H9 (cell line): ENCODE measurements at regions not wholly inside any gene's neighbourhood (a gene's known extent, or its start where the extent isn't known, plus 50 kb on each side); places are given as distances from the start of the nearest gene placed in this dataset.

ENCODE experiments used
- DNase-seq: peaks from one replicate; pipeline ENCODE4 v3.0.0-alpha.2; 2017
- H2AFZ ChIP-seq: one replicate; pipeline ENCODE4 v1.6.1; 2013; ENCODE audit warnings: mild to moderate bottlenecking, low read length, control low read depth, moderate library complexity
- H2AK5ac ChIP-seq: 2 replicates; pipeline ENCODE4 v1.6.1; 2013; ENCODE audit warnings: low read length, control low read depth, mixed read lengths; ENCODE audit not compliant: insufficient read length
- H2BK120ac ChIP-seq: one replicate; pipeline ENCODE4 v1.6.1; 2013; ENCODE audit warnings: low read depth, mild to moderate bottlenecking, low read length, control low read depth, inconsistent platforms; ENCODE audit not compliant: poor library complexity, severe bottlenecking
- H2BK12ac ChIP-seq: 2 replicates; pipeline ENCODE4 v1.6.1; 2013; ENCODE audit warnings: low read length, control low read depth, mixed read lengths, low read depth; ENCODE audit not compliant: insufficient read length
- H2BK15ac ChIP-seq: 2 replicates; pipeline ENCODE4 v1.6.1; 2013; ENCODE audit warnings: low read depth, low read length, control low read depth
- H2BK20ac ChIP-seq: one replicate; pipeline ENCODE4 v1.6.1; 2013; ENCODE audit warnings: low read depth, mild to moderate bottlenecking, low read length, control low read depth, inconsistent platforms; ENCODE audit not compliant: poor library complexity, severe bottlenecking
- H2BK5ac ChIP-seq: 2 replicates; pipeline ENCODE4 v1.6.1; 2013; ENCODE audit warnings: low read length, control low read depth, mixed read lengths; ENCODE audit not compliant: insufficient read length
- H3K14ac ChIP-seq: 2 replicates; pipeline ENCODE4 v1.6.1; 2013; ENCODE audit warnings: low read length, control low read depth; ENCODE audit not compliant: insufficient read depth
- H3K18ac ChIP-seq: 2 replicates; pipeline ENCODE4 v1.6.1; 2013; ENCODE audit warnings: low read depth, mild to moderate bottlenecking, mixed read lengths, low read length, control low read depth; ENCODE audit not compliant: insufficient read length
- H3K23ac ChIP-seq: 2 replicates; pipeline ENCODE4 v1.6.1; 2013; ENCODE audit warnings: low read length, control low read depth, mixed read lengths, low read depth; ENCODE audit not compliant: insufficient read length
- H3K23me2 ChIP-seq: 2 replicates; pipeline ENCODE4 v1.6.1; 2013; ENCODE audit warnings: low read depth, mild to moderate bottlenecking, mixed read lengths, low read length, control low read depth; ENCODE audit not compliant: insufficient read length, poor library complexity, severe bottlenecking
- H3K27ac ChIP-seq: 2 replicates; pipeline ENCODE4 v1.5.1; 2013; ENCODE audit warnings: low read length, control low read depth, mixed read lengths, low read depth; ENCODE audit not compliant: insufficient read length
- H3K27me3 ChIP-seq: 2 replicates; pipeline ENCODE4 v1.6.1; 2013; ENCODE audit warnings: low read length, control low read depth, inconsistent platforms; ENCODE audit not compliant: insufficient read depth
- H3K4ac ChIP-seq: 2 replicates; pipeline ENCODE4 v1.6.1; 2013; ENCODE audit warnings: low read depth, mild to moderate bottlenecking, control low read depth, inconsistent platforms, low read length, moderate library complexity
- H3K4me1 ChIP-seq: 2 replicates; pipeline ENCODE4 v1.6.1; 2013; ENCODE audit warnings: low read length, control low read depth, inconsistent platforms; ENCODE audit not compliant: insufficient read depth
- H3K4me2 ChIP-seq: 2 replicates; pipeline ENCODE4 v1.6.1; 2013; ENCODE audit warnings: low read length, control low read depth, mixed read lengths; ENCODE audit not compliant: insufficient read length, insufficient read depth
- H3K56ac ChIP-seq: 2 replicates; pipeline ENCODE4 v1.6.1; 2013; ENCODE audit warnings: low read depth, mild to moderate bottlenecking, mixed read lengths, low read length, control low read depth; ENCODE audit not compliant: insufficient read length
- H3K79me1 ChIP-seq: 2 replicates; pipeline ENCODE4 v1.6.1; 2013; ENCODE audit warnings: low read depth, mild to moderate bottlenecking, moderate library complexity, low read length, control low read depth, inconsistent platforms; ENCODE audit not compliant: insufficient read depth, poor library complexity, severe bottlenecking
- H3K79me2 ChIP-seq: 2 replicates; pipeline ENCODE4 v1.6.1; 2013; ENCODE audit warnings: low read length, control low read depth, inconsistent platforms; ENCODE audit not compliant: insufficient read depth
- H3K9ac ChIP-seq: 2 replicates; pipeline ENCODE4 v1.6.1; 2013; ENCODE audit warnings: low read length, control low read depth, mixed read lengths; ENCODE audit not compliant: insufficient read length; ENCODE audit errors: extremely low read depth
- H3K9me3 ChIP-seq: one replicate; pipeline ENCODE4 v1.6.1; 2013; ENCODE audit warnings: low read depth, low read length, inconsistent platforms; ENCODE audit not compliant: control insufficient read depth
- H3T11ph ChIP-seq: one replicate; pipeline ENCODE4 v1.6.1; 2013; ENCODE audit warnings: mild to moderate bottlenecking, low read length, control low read depth, inconsistent platforms
- H4K20me1 ChIP-seq: one replicate; pipeline ENCODE4 v1.6.1; 2013; ENCODE audit not compliant: control insufficient read depth, insufficient read length, insufficient read depth
- H4K5ac ChIP-seq: 2 replicates; pipeline ENCODE4 v1.6.1; 2013; ENCODE audit warnings: low read depth, mild to moderate bottlenecking, mixed read lengths, low read length, control low read depth; ENCODE audit not compliant: insufficient read length
- H4K8ac ChIP-seq: replicated peaks from 2 replicates; pipeline ENCODE4 v1.6.1; 2013; ENCODE audit warnings: low read length, control low read depth, mixed read lengths, low read depth; ENCODE audit not compliant: insufficient read length
- H4K91ac ChIP-seq: 2 replicates; pipeline ENCODE4 v1.6.1; 2013; ENCODE audit warnings: low read depth, mild to moderate bottlenecking, moderate library complexity, mixed read lengths, low read length, control low read depth; ENCODE audit not compliant: insufficient read length
- H3K27ac Mint-ChIP-seq, 3 experiments: 2 replicates in 2 of 3; 3 replicates in 1 of 3; pipeline ENCODE4 v1.8.0; 2020 to 2021; ENCODE audit warnings: mixed read lengths in 3 of 3, mild to moderate bottlenecking in 1 of 3, moderate library complexity in 1 of 3
- H3K27me3 Mint-ChIP-seq: 2 replicates; pipeline ENCODE4 v1.8.0; 2021; ENCODE audit warnings: low read depth, mild to moderate bottlenecking, moderate library complexity, mixed read lengths
- H3K36me3 Mint-ChIP-seq, 3 experiments: 2 replicates in 2 of 3; 3 replicates in 1 of 3; pipeline ENCODE4 v1.8.0; 2020 to 2021; ENCODE audit warnings: low read depth in 3 of 3, mixed read lengths in 3 of 3; ENCODE audit not compliant: insufficient read depth in 1 of 3
- H3K4me1 Mint-ChIP-seq, 2 experiments: 2 replicates each; pipeline ENCODE4 v1.8.0; 2020; ENCODE audit warnings: mixed read lengths in 2 of 2
- H3K4me3 Mint-ChIP-seq, 2 experiments: 2 replicates in 1 of 2; 3 replicates in 1 of 2; pipeline ENCODE4 v1.8.0; 2020 to 2021; ENCODE audit warnings: mild to moderate bottlenecking in 2 of 2, mixed read lengths in 2 of 2, moderate library complexity in 1 of 2
- H3K9me3 Mint-ChIP-seq, 2 experiments: 2 replicates in 1 of 2; 3 replicates in 1 of 2; pipeline ENCODE4 v1.8.0; 2020; ENCODE audit warnings: mild to moderate bottlenecking in 2 of 2, mixed read lengths in 2 of 2, moderate library complexity in 1 of 2
- CTCF ChIP-seq: fragments of 200-600 bp; sonication (generic); conservative IDR thresholded peaks from 3 replicates; pipeline ENCODE4 v1.8.0; 2021; ENCODE audit warnings: antibody characterized with exemption, mild to moderate bottlenecking
- WGBS: extraction: QIAGEN DNeasy Blood & Tissue Kit; methylation state at CpG from one replicate; pipeline ENCODE4 v1.1.7; 2013; ENCODE audit warnings: missing lambda C conversion rate, low lambda C conversion rate, mixed read lengths; ENCODE audit not compliant: insufficient read length; ENCODE audit errors: extremely low coverage; 5-methylcytosine and 5-hydroxymethylcytosine counted together

- no peak overlapping the region for H3K4me2 ChIP-seq
- H3K79me2 ChIP-seq, result no peaks in the 10 kb centered on the region
- no peak overlapping the region for H3K27ac Mint-ChIP-seq
- no peak overlapping the region for H4K91ac ChIP-seq
- H3K9me3 ChIP-seq, result no peaks in the 10 kb centered on the region
- no peaks in the 10 kb centered on the region for H3K79me1 ChIP-seq
- H2BK120ac ChIP-seq, result no peak overlapping the region
- H4K20me1 ChIP-seq, result no peaks in the 10 kb centered on the region
- H3K23ac ChIP-seq, result no peak overlapping the region
- no peak overlapping the region for H2BK12ac ChIP-seq
- no peak overlapping the region for H3T11ph ChIP-seq
- no peak for TF ChIP-seq CTCF
- no peak overlapping the region for H4K8ac ChIP-seq
- no peak overlapping the region for H2AFZ ChIP-seq
- no peak overlapping the region for H4K5ac ChIP-seq
- H3K4ac ChIP-seq, result no peak overlapping the region
- WGBS, result no CpG with 5 or more reads among the region's 1 CpG
- H3K27me3 ChIP-seq, result no peaks in the 10 kb centered on the region
- no peak overlapping the region for H3K4me3 Mint-ChIP-seq
- H3K27me3 Mint-ChIP-seq, result no peaks in the 10 kb centered on the region
- no peaks in the 10 kb centered on the region for H3K23me2 ChIP-seq
- no peak overlapping the region for H2BK15ac ChIP-seq
- H3K56ac ChIP-seq, result no peak overlapping the region
- H3K4me1 Mint-ChIP-seq, result no peaks in the 10 kb centered on the region
- no peaks in the 10 kb centered on the region for H3K4me1 ChIP-seq
- no peak overlapping the region for H2AK5ac ChIP-seq
- H3K9ac ChIP-seq, result no peak overlapping the region
- DNase-seq, result no peak
- H3K14ac ChIP-seq, result no peak overlapping the region
- no peak overlapping the region for H3K18ac ChIP-seq
- no peak overlapping the region for H2BK20ac ChIP-seq
- no peaks in the 10 kb centered on the region; a peak in 2 of 5 replicates for H3K9me3 Mint-ChIP-seq
- H3K36me3 Mint-ChIP-seq, result no peaks in the 10 kb centered on the region
- H3K27ac ChIP-seq, result no peak overlapping the region
- H2BK5ac ChIP-seq, result no peak overlapping the region
Measured at GRCh38 chr9:103082494-103082893, 87.4 kb downstream of the CYLC2 start.
